ENCODE measurements at regions not wholly inside any gene's neighbourhood (a gene's known extent, or its start where the extent isn't known, plus 50 kb on each side); places are given as distances from the start of the nearest gene placed in this dataset.

DNA sequence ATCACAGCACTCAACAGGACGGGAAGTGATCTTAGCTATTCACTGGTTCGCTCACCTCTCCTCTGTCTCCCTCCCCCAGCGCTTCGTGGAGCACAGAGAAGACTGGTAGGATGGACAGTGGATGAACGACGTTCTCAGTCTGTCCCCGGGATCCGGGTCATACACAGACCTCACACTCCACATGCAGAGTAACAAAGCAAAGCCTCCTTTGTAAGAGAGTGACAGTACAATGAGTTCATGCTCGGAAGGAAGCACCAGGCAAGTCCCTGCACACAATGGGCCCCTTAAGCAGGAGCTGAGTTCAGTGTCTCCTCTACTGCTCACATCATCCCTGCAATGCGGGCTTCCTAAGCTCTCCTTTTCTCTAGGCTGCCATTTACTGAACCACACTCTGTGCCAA, 356.9 kb downstream of the C16orf95 start:
- Histone ChIP-seq H2AFZ (ENCODE audit: low read length) (no peak overlapping the region), H3K79me2 (ENCODE audit: insufficient read depth, low read depth, low read length) (no peaks in the 10 kb centered on the region), H4K20me1 (ENCODE audit: insufficient read depth, low read length) (no peaks in the 10 kb centered on the region), H3K9me3 (ENCODE audit: low read length) (no peaks in the 10 kb centered on the region), H3K27ac (ENCODE audit: low read depth, low read length, poor library complexity, severe bottlenecking) (no peak overlapping the region), H3K4me2 (ENCODE audit: low read length) (no peak overlapping the region), H3K36me3 (ENCODE audit: insufficient read depth, low read length) (no peaks in the 10 kb centered on the region), H3K4me1 (ENCODE audit: insufficient read depth, low read length, poor library complexity, severe bottlenecking) (no peaks in the 10 kb centered on the region), H3K9me2 (ENCODE audit: insufficient read depth, low read length) (no peaks in the 10 kb centered on the region), H3K4me3 (ENCODE audit: low read depth, low read length, poor library complexity, severe bottlenecking) (no peak overlapping the region)
- no TSS peak for BruUV-seq (replicated peaks)
- intact Hi-C loops (cut with micrococcal nuclease; ENCODE audit: unreplicated experiment): no loop called here
- DNase-seq (ENCODE audit: low spot score): no peak
- no peak for TF ChIP-seq CTCF (conservative IDR thresholded peaks at IDR 0.05; ENCODE audit: low read length)
- no peak for TF ChIP-seq EZH2phosphoT487 (IDR thresholded peaks at IDR 0.05; ENCODE audit: borderline replicate concordance, low read depth, low read length)
- CTCF ChIA-PET (ENCODE audit: unreplicated experiment): no interaction called here
- POLR2A ChIA-PET: no interaction called here

DNA sequence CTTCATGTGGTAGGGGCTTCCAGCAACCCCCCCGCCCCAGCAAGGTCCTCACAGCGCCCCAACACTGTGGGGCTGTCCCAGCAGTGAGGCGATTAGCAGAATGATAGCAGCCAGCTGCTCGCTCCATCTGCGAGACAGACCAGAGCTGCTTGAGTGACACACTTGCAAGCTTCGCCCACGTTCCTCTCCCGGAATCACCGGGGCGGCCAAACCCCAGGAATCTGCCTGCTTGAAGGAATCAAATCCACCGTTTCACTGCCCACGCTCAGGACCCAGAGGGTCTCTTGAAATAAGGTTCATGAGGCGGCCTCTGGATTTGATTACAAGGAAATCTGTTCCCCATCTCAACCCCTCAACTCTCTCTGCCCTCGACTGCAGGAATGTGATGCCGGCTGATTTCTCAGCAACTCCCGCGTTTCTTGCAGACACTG, 356.0 kb downstream of the C16orf95 start:
- H3K4me1 ChIP-seq (ENCODE audit: insufficient read depth, low read length, poor library complexity, severe bottlenecking): no peaks in the 10 kb centered on the region
- H3K9me3 ChIP-seq (ENCODE audit: low read length): no peaks in the 10 kb centered on the region
- no peak overlapping the region for H3K4me2 ChIP-seq (ENCODE audit: low read length)
- H3K27ac ChIP-seq (ENCODE audit: low read depth, low read length, poor library complexity, severe bottlenecking): no peak overlapping the region
- intact Hi-C loops (cut with micrococcal nuclease; ENCODE audit: unreplicated experiment): no loop called here
- ChIA-PET CTCF (ENCODE audit: unreplicated experiment) (no interaction called here), POLR2A (no interaction called here)
- DNase-seq (ENCODE audit: low spot score): no peak
- H3K36me3 ChIP-seq (ENCODE audit: insufficient read depth, low read length): no peaks in the 10 kb centered on the region
- H3K9me2 ChIP-seq (ENCODE audit: insufficient read depth, low read length): no peaks in the 10 kb centered on the region
- H4K20me1 ChIP-seq (ENCODE audit: insufficient read depth, low read length): no peaks in the 10 kb centered on the region
- no peak overlapping the region for H2AFZ ChIP-seq (ENCODE audit: low read length)
- H3K4me3 ChIP-seq (ENCODE audit: low read depth, low read length, poor library complexity, severe bottlenecking): no peak overlapping the region
- TF ChIP-seq EZH2phosphoT487 (IDR thresholded peaks at IDR 0.05; ENCODE audit: borderline replicate concordance, low read depth, low read length): no peak
- TF ChIP-seq CTCF (conservative IDR thresholded peaks at IDR 0.05; ENCODE audit: low read length): no peak
- BruUV-seq (replicated peaks): no TSS peak
- H3K79me2 ChIP-seq (ENCODE audit: insufficient read depth, low read depth, low read length): no peaks in the 10 kb centered on the region

- Histone ChIP-seq H3K9me2 (ENCODE audit: insufficient read depth, low read length) (no peaks in the 10 kb centered on the region), H3K4me2 (ENCODE audit: low read length) (no peak overlapping the region), H3K4me3 (ENCODE audit: low read depth, low read length, poor library complexity, severe bottlenecking) (no peak overlapping the region), H4K20me1 (ENCODE audit: insufficient read depth, low read length) (no peaks in the 10 kb centered on the region), H3K9me3 (ENCODE audit: low read length) (no peaks in the 10 kb centered on the region), H3K79me2 (ENCODE audit: insufficient read depth, low read depth, low read length) (no peaks in the 10 kb centered on the region), H3K27ac (ENCODE audit: low read depth, low read length, poor library complexity, severe bottlenecking) (no peak overlapping the region), H2AFZ (ENCODE audit: low read length) (no peak overlapping the region), H3K4me1 (ENCODE audit: insufficient read depth, low read length, poor library complexity, severe bottlenecking) (no peaks in the 10 kb centered on the region), H3K36me3 (ENCODE audit: insufficient read depth, low read length) (no peaks in the 10 kb centered on the region)
- TF ChIP-seq CTCF (conservative IDR thresholded peaks at IDR 0.05; ENCODE audit: low read length): no peak
- TF ChIP-seq EZH2phosphoT487 (IDR thresholded peaks at IDR 0.05; ENCODE audit: borderline replicate concordance, low read depth, low read length): no peak
- intact Hi-C loops (cut with micrococcal nuclease; ENCODE audit: unreplicated experiment): no loop called here
- DNase-seq (ENCODE audit: low spot score): no peak
- no TSS peak for BruUV-seq (replicated peaks)
- ChIA-PET POLR2A (interaction anchor here (0.6 kb wide), 1 partner anchor 187 kb away, joined by 6 read pairs; no protein-coding TSS in a partner anchor), CTCF (ENCODE audit: unreplicated experiment) (no interaction called here)
Measured at GRCh38 chr16:86962259-86962658, 354.9 kb downstream of the C16orf95 start.

Data from OCI-LY7 (cell line).